Spleen (tissue), 11 donors: ENCODE measurements at regions not wholly inside any gene's neighbourhood (a gene's known extent, or its start where the extent isn't known, plus 50 kb on each side); places are given as distances from the start of the nearest gene placed in this dataset.

ENCODE experiments used
- DNase-seq: peaks from one replicate; pipeline ENCODE4 v3.0.0-alpha.2; 2020
- H3K27ac ChIP-seq, 8 donors: fragments of 200-600 bp; sonication (generic) in 7 of 8; 1 replicate in 4 of 8; 2 replicates in 4 of 8; pipeline versions ENCODE4 v1.5.0 to v1.8.0; 2016 to 2021; ENCODE audit warnings: inconsistent platforms in 4 of 8, mild to moderate bottlenecking in 4 of 8, moderate library complexity in 1 of 8
- H3K27me3 ChIP-seq, 7 donors: fragments of 200-600 bp; sonication (generic) in 6 of 7; replicated peaks in 1 of 7; 1 replicate in 4 of 7; 2 replicates in 3 of 7; pipeline versions ENCODE4 v1.5.0 to v1.8.0; 2016 to 2021; ENCODE audit warnings: inconsistent platforms in 3 of 7, mild to moderate bottlenecking in 1 of 7
- H3K36me3 ChIP-seq, 6 donors: fragments of 200-600 bp; sonication (generic) in 5 of 6; 1 replicate in 4 of 6; 2 replicates in 2 of 6; pipeline versions ENCODE4 v1.5.0 to v1.8.0; 2016 to 2021; ENCODE audit warnings: inconsistent platforms in 2 of 6
- H3K4me1 ChIP-seq, 6 donors: fragments of 200-600 bp; sonication (generic) in 5 of 6; 1 replicate in 3 of 6; 2 replicates in 3 of 6; pipeline versions ENCODE4 v1.5.0 to v1.8.0; 2016 to 2021; ENCODE audit warnings: inconsistent platforms in 3 of 6
- H3K4me3 ChIP-seq, 8 donors: fragments of 200-600 bp; sonication (generic) in 7 of 8; 1 replicate in 4 of 8; 2 replicates in 4 of 8; pipeline versions ENCODE4 v1.5.0 to v1.8.0; 2016 to 2021; ENCODE audit warnings: inconsistent platforms in 4 of 8, mild to moderate bottlenecking in 4 of 8, moderate library complexity in 2 of 8
- H3K9me3 ChIP-seq, 8 donors: fragments of 200-600 bp; sonication (generic) in 7 of 8; 1 replicate in 4 of 8; 2 replicates in 4 of 8; pipeline versions ENCODE4 v1.5.0 to v1.8.0; 2016 to 2021; ENCODE audit warnings: inconsistent platforms in 4 of 8
- POLR2A ChIP-seq, 3 donors: fragments of 450-650 bp; IDR thresholded peaks; one replicate each; pipeline ENCODE4 v1.5.1; 2017; ENCODE audit warnings: antibody characterized with exemption in 3 of 3, mild to moderate bottlenecking in 1 of 3
- POLR2AphosphoS5 ChIP-seq, 3 donors: sonication (generic); formaldehyde crosslinking; IDR thresholded peaks; one replicate each; pipeline ENCODE4 v1.5.1; 2017; ENCODE audit warnings: antibody characterized with exemption in 3 of 3
- WGBS, 5 donors: extraction: QIAGEN DNeasy Blood & Tissue Kit in 3 of 5; methylation state at CpG; one replicate each; pipeline versions ENCODE4 v1.1.5 to v1.1.7; 2013 to 2018; 5-methylcytosine and 5-hydroxymethylcytosine counted together
- intact Hi-C: fragments of 100-400 bp; cut with DNase I; formaldehyde crosslinking; loops from one replicate; pipeline ENCODE4 v1.15.0; 2023; ENCODE audit warnings: low total_unique reads
- TF ChIP-seq, protein P1 (sequence below), 11 experiments: fragments of 200-600 bp in 7 of 11; fragments of 450-650 bp in 4 of 11; sonication (generic) in 4 of 11; IDR thresholded peaks in 8 of 11; conservative IDR thresholded peaks in 3 of 11; 1 replicate in 7 of 11; 2 replicates in 4 of 11; pipeline versions ENCODE4 v1.4.0 to v1.8.0; 2016 to 2021; ENCODE audit warnings: antibody characterized with exemption in 11 of 11, inconsistent platforms in 4 of 11, mild to moderate bottlenecking in 1 of 11
- donor health status: healthy with polysubstance abuse.
- donor health status: DM: no; HTN: no; CAD: no; lungs with moderate emphysema.
- donor health status: DM: no; HTN: no; CAD: no.
- donor health status: Bipolar disorder and iron deficiency.
- donor health status: healthy.
- donor health status: DM: no; HTN: no; CAD: no.
- donor health status: DM: yes; HTN: yes; CAD: no.

DNA sequence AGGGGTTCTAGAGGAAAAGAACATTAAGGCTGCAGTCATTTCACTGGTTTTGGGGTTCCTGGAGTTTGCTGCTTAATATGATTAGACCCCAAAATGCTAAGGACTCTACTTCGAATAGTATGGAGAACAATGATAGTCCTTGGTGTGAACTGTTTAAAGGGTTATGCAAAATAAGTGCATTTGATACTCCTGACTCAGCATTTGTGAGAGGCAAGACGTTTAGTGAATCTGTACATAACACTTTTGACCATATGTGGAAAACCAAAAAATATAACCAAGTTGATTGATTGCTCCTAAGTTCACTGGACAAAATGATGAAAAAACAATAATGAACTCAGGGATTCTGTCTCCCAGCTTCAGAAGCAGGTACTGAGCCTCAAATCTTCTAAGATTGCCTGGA is 414.1 kb downstream of the SH3BGRL start:
- 33 to 52% (median 45%) methylated on average over 2 of the region's 2 CpGs for WGBS, 5 donors
- Histone ChIP-seq H3K27ac (no peak overlapping the region), H3K9me3 (no peaks in the 10 kb centered on the region), H3K27me3 (no peaks in the 10 kb centered on the region), H3K36me3 (no peaks in the 10 kb centered on the region), H3K4me3 (no peak overlapping the region), H3K4me1 (no peaks in the 10 kb centered on the region)
- TF ChIP-seq POLR2A (IDR thresholded peaks at IDR 0.05) (no peak), POLR2AphosphoS5 (IDR thresholded peaks at IDR 0.05) (no peak)
- TF ChIP-seq, protein P1, sequence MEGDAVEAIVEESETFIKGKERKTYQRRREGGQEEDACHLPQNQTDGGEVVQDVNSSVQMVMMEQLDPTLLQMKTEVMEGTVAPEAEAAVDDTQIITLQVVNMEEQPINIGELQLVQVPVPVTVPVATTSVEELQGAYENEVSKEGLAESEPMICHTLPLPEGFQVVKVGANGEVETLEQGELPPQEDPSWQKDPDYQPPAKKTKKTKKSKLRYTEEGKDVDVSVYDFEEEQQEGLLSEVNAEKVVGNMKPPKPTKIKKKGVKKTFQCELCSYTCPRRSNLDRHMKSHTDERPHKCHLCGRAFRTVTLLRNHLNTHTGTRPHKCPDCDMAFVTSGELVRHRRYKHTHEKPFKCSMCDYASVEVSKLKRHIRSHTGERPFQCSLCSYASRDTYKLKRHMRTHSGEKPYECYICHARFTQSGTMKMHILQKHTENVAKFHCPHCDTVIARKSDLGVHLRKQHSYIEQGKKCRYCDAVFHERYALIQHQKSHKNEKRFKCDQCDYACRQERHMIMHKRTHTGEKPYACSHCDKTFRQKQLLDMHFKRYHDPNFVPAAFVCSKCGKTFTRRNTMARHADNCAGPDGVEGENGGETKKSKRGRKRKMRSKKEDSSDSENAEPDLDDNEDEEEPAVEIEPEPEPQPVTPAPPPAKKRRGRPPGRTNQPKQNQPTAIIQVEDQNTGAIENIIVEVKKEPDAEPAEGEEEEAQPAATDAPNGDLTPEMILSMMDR (IDR thresholded peaks at IDR 0.05 in 8 of 11, conservative IDR thresholded peaks at IDR 0.05 in 3 of 11) = no peak
- no peak for DNase-seq
- intact Hi-C loops = no loop called here

DNA sequence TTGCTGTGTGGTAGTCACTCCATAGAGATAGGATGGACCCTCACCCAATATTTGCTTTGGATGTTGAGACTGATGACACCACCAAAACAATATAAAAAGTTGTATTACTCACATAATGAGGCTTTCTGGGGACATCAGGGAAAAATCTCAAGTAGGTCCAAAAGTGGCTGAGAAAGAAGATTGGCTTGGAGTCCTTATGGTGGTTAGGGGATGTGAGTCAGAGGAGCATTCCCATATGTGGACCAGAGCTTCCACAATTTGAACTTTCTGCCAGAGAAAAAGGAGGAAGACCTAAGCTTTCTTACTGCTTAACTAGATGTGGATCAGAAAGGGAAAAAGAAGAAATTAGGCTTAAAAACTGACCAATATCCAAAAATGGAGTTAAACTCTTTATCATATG is 460.5 kb downstream of the SH3BGRL start:
- no peaks in the 10 kb centered on the region for H3K4me1 ChIP-seq
- no peaks in the 10 kb centered on the region for H3K9me3 ChIP-seq
- TF ChIP-seq POLR2AphosphoS5 (IDR thresholded peaks at IDR 0.05) (no peak), POLR2A (IDR thresholded peaks at IDR 0.05) (no peak)
- intact Hi-C loops = no loop called here
- H3K4me3 ChIP-seq = no peak overlapping the region
- H3K36me3 ChIP-seq = no peaks in the 10 kb centered on the region
- no peak for DNase-seq
- no peak overlapping the region for H3K27ac ChIP-seq
- no peaks in the 10 kb centered on the region for H3K27me3 ChIP-seq

GRCh38 chrX:81708487-81708886 is 506.6 kb downstream of the SH3BGRL start:
- H3K9me3 ChIP-seq = peaks cover 0 to 4% (median 0%) of the 10 kb centered on the region in 8 donors
- DNase-seq = no peak
- no peak overlapping the region for H3K4me3 ChIP-seq
- H3K27me3 ChIP-seq = no peaks in the 10 kb centered on the region
- H3K36me3 ChIP-seq = no peaks in the 10 kb centered on the region
- intact Hi-C loops = no loop called here
- H3K4me1 ChIP-seq = no peaks in the 10 kb centered on the region
- H3K27ac ChIP-seq = no peak overlapping the region
- 68 to 91% (median 71%) methylated on average over 3 of the region's 3 CpGs for WGBS, 5 donors
- TF ChIP-seq, protein P1 (IDR thresholded peaks at IDR 0.05 in 8 of 11, conservative IDR thresholded peaks at IDR 0.05 in 3 of 11) = no peak
- TF ChIP-seq POLR2AphosphoS5 (IDR thresholded peaks at IDR 0.05) = no peak
- TF ChIP-seq POLR2A (IDR thresholded peaks at IDR 0.05) = no peak

DNA sequence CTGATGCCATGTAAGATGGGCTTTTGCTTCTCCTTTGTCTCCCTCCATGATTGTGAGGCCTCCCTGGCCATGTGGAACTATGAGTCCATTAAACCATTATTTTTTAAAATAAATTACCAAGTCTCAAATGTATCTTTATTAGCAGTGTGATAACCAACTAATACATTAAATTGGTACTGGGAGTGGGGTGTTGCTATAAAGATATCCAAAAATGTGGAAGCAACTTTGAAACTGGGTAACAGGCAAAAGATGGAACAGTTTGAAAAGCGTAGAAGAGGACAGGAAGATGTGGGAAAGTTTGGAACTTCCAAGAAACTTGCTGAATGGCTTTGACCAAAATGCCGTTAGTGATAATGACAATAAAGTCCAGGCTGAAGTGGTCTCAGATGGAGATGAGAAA is 526.7 kb downstream of the SH3BGRL start:
- Histone ChIP-seq H3K36me3 (no peaks in the 10 kb centered on the region), H3K4me3 (no peak overlapping the region), H3K27ac (no peak overlapping the region), H3K9me3 (peaks cover 0 to 59% (median 24%) of the 10 kb centered on the region in 8 donors), H3K4me1 (no peaks in the 10 kb centered on the region), H3K27me3 (no peaks in the 10 kb centered on the region)
- no peak for DNase-seq
- intact Hi-C loops = no loop called here
- TF ChIP-seq POLR2A (IDR thresholded peaks at IDR 0.05) (no peak), POLR2AphosphoS5 (IDR thresholded peaks at IDR 0.05) (no peak)
- TF ChIP-seq, protein P1 (IDR thresholded peaks at IDR 0.05 in 8 of 11, conservative IDR thresholded peaks at IDR 0.05 in 3 of 11) = no peak
- 58 to 90% (median 74%) methylated on average over 2 of the region's 2 CpGs for WGBS, 5 donors

- no peaks in the 10 kb centered on the region for H3K4me1 ChIP-seq
- no peaks in the 10 kb centered on the region for H3K36me3 ChIP-seq
- no peak overlapping the region for H3K4me3 ChIP-seq
- 59 to 79% (median 70%) methylated on average over 4 of the region's 4 CpGs for WGBS, 5 donors
- no peak overlapping the region for H3K27ac ChIP-seq
- DNase-seq = no peak
- intact Hi-C loops = no loop called here
- no peaks in the 10 kb centered on the region for H3K27me3 ChIP-seq
- TF ChIP-seq POLR2AphosphoS5 (IDR thresholded peaks at IDR 0.05) (no peak), POLR2A (IDR thresholded peaks at IDR 0.05) (no peak)
- TF ChIP-seq, protein P1 (IDR thresholded peaks at IDR 0.05 in 8 of 11, conservative IDR thresholded peaks at IDR 0.05 in 3 of 11) = no peak
- peaks cover 0 to 59% (median 24%) of the 10 kb centered on the region in 8 donors for H3K9me3 ChIP-seq
Measured at GRCh38 chrX:81729269-81729777, 527.4 kb downstream of the SH3BGRL start.
